NCI-H82 treated with DMSO at 0.1 percent for 48 hours (cell line): ENCODE measurements at regions not wholly inside any gene's neighbourhood (a gene's known extent, or its start where the extent isn't known, plus 50 kb on each side); places are given as distances from the start of the nearest gene placed in this dataset.

ENCODE experiments used
- DNase-seq: peaks from one replicate; lab custom pipeline; 2025; ENCODE audit not compliant: unreplicated experiment; lab: John Stamatoyannopoulos, UW

- no peak for DNase-seq
Observed at GRCh38 chr14:66065188-66065587, 421.0 kb upstream of the CCDC196 start.

- no peak for DNase-seq
Observed at GRCh38 chr14:66066981-66067776, 419.0 kb upstream of the CCDC196 start.

DNA sequence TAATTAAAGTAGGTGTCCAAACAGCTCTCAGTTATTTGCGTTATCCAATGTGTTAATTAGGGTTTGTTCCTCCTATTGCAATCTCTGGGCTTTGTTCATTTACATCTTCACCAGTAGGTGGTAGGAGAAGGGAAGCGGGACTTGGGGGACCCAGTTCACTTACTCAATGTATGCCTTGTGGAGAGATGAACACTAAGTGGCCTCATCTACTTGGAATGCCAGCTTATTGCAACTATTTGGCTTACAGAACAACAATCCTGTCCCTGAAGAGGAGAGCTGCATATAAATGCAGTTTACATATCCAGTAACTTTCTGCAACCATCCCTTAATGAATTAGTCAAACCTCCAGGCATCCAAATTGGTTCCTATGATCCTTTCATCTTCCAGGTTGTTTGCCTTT, 417.1 kb upstream of the CCDC196 start:
- no peak for DNase-seq

GRCh38 chr14:66069830-66070541, 416.2 kb upstream of the CCDC196 start:
- no peak for DNase-seq

- DNase-seq: no peak
Observed at GRCh38 chr14:66070542-66071319, 415.4 kb upstream of the CCDC196 start.

- DNase-seq: no peak
Observed at GRCh38 chr14:66072190-66073084, 413.7 kb upstream of the CCDC196 start.

DNA sequence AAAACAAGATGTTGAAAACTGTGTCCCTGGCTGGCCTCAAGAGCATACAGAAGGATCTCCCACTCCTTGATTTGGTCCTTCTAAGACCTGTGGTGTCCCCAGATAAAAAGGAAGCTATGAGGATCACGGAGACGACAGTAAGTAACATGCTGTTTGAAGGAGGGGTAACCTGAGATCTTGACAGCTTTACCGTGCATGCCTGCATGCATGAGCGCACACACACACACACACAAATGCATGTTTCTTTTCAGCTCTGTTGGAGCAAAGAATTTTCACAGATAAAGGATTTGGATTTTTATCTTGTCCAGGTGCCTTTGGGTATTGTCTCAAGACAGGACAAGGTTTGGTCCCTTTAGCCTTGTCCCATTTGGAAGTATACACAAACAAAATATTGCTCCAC, 411.6 kb upstream of the CCDC196 start:
- no peak for DNase-seq

GRCh38 chr14:66076176-66076575, 410.0 kb upstream of the CCDC196 start:
- no peak for DNase-seq

GRCh38 chr14:66078006-66078405, 408.2 kb upstream of the CCDC196 start:
- DNase-seq: no peak

DNA sequence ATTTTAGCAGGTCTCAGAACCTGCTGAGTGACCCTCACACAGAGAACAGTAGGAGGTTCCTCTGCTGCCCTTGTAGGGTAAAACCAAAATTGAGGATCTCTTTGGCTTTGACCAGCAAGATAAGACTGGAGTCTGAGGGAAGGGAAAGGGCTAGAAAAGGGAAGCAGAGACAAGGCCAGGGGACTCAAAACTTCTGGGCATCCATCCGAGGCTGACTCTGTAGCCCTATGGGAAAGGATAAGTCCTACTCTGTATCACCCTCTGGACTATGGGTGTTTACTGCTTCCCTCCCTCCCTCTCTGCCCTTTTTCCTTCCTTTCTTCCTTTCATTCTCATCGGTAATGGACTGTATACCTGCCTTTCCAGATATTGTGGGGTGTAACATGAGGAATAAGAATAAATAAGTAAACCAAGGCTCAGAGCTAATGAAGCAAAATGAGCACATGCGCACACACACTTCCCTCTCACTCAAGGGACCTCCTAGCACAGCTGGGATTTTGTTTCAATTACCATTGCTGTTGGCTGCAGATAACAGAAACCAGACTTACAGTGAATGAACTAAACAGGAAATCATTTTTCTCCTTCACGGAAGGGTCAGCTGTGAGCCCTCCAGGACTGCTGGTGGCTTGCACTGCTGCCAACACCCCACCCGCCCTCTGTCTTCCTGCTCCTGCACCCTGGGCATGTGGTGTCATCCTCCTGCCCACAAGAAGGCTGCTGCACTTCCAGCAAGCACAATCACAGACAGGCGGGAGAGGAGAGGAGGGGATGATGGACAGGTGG, 404.4 kb upstream of the CCDC196 start:
- no peak for DNase-seq

DNA sequence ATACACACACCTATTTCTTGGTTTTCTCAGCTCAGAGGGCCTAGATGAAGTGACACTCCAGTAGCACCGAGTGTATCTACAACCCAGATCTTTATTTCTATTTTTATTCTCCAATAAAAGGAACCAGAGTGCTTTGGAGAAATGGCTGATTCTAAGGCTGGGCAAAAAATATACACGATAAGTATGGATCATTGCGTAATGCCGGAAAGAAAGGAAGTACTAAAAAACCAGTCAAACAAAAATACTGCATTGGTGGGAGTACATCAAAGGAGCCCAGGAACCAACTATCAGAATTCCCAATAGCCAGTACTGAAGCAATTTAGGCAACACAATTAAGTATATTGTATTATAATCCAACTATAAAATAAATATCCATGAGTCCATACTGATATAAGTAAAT, 400.9 kb upstream of the CCDC196 start:
- DNase-seq: no peak

DNA sequence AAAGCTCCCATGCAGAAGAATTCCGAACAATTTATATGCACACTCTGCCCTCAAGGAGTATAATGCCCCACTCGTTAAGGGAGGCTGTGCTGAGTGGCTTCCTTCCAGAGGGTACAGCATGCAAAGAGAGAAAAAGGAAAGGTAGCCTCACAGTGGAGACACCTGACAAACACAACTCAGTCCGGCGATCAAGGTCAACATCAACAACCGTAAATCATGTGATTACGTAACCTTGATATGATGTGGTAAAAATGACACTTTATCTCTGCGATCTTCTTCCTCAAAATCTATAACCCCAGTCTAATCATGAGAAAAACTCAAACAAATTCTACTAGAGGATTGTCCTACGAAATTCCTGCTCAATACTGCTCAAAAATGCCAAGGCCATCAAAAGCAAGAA, 400.5 kb upstream of the CCDC196 start:
- no peak for DNase-seq

GRCh38 chr14:66087231-66087630, 398.9 kb upstream of the CCDC196 start:
- no peak for DNase-seq

- DNase-seq: no peak
Observed at GRCh38 chr14:66088656-66089055, 397.5 kb upstream of the CCDC196 start.

DNA sequence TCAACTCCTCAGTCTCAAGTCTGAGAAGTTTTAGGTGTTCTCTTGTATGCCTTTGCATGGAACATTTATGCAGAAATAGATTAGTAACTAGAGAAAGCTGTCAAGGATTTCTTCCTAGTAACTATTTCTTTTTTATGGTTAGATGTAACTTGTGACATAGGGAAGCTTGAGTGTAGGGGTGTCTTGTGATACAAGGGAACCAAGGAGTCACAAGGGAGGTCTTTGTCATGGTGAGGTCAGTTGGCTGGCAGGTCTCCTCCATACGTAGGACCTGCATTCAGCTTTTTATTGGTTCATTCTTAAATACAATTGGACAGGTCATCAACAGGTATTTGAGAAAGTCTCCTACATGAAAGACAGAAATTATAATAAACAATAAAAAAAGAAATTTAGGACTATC, 394.0 kb upstream of the CCDC196 start:
- DNase-seq: no peak

DNA sequence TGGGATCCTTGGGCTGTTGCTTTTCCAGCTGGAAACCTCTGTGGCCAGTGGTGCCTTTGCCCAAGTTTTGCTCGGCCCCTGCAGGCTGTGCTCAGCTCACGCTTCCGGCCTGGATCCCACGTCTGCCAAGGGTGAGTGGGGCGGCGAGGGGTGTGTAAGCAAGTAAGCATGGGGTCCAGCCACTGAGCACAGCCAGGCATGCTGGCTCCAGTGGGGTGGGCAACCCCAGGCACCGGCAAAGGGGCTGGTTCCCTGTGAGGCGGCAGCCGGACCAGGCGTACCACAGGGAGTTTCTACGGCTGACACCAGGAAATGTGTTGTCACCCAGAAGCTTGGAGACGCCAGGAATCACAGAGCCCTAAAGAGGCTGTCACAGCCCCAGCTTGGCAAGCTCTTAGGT, 393.4 kb upstream of the CCDC196 start:
- DNase-seq: no peak

- no peak for DNase-seq
Observed at GRCh38 chr14:66094001-66094727, 392.0 kb upstream of the CCDC196 start.

DNA sequence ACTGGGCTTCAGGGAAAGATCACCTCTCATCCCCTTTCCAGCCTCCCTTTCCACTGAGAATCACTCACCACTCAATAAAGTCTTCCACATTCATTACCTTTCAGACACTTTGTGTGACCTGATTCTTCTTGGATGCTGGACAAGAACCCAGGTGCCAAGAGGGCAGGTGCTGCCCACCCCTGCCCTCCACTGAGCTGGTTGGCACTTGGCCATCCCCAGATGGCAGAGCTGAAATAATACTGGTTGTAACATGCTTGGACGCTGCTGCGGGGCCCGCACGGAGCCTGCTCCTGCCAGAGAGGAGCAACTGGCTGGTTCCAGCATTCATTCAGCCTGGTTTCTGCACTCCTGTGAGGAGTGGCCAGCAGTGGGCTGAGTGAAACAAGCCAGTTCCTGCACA, 386.7 kb upstream of the CCDC196 start:
- no peak for DNase-seq

DNA sequence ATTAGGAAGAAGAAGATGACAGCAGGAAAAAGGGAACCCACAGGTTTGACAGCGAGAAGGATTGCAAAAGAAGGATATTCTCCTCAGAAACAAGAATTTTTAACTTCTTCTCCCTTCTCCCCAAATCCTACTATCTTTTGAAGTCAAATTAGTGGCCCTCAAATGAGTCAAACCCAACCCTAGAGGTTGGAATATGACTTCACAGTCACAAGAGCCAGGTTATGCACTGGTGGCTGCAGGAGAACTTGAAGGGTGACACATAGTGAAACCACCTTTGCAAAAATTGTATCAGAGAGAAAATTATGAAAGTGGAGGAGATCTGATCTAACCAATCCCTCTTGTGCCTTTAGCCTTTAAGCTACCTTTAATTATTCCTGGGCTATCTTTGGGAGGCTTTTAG, 386.2 kb upstream of the CCDC196 start:
- DNase-seq: no peak
